Activated T-cell treated with anti-CD3 and anti-CD28 coated beads for 4 hours (primary cell): ENCODE measurements at regions not wholly inside any gene's neighbourhood (a gene's known extent, or its start where the extent isn't known, plus 50 kb on each side); places are given as distances from the start of the nearest gene placed in this dataset.

Experiments used
- DNase-seq: peaks from one replicate; pipeline ENCODE4 v3.0.0-alpha.2; 2020

DNA sequence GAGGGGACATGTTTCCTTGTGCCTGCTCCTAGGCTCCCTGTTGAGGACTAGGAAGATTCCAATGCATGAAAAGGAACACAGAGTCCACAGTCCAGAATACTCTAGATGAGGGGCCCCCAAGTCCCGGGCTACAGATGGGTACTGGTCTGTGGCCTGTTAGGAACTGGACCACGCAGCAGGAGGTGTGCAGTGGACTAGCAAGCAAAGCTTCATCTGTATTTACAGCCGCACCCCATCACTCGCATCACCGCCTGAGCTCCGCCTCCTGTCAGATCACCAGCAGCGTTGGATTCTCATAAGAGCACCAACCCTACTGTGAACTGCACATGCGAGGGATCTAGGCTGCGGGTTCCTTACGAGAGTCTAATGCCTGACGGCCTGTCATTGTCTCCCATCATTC lies 233.0 kb upstream of the MKLN1 start:
- no peak for DNase-seq

DNA sequence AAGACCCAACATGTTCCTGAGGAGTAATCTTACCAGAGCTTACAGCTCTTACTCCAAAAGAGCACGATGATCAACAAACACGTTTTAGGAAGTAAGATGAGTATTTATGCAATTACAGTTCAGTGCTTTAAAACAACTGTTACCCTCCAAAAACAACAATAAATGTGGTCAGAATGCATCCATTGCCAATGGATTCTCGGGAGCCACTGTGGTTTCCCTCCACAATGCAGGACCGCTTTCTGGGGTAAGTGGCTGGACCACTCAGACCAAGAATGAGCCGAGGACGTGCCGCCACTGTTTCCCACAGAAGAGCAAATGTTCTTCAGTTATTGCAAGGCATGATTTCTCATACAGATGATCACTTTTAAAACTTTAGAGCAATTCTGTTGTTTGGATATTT lies 232.3 kb upstream of the MKLN1 start:
- DNase-seq = no peak

DNA sequence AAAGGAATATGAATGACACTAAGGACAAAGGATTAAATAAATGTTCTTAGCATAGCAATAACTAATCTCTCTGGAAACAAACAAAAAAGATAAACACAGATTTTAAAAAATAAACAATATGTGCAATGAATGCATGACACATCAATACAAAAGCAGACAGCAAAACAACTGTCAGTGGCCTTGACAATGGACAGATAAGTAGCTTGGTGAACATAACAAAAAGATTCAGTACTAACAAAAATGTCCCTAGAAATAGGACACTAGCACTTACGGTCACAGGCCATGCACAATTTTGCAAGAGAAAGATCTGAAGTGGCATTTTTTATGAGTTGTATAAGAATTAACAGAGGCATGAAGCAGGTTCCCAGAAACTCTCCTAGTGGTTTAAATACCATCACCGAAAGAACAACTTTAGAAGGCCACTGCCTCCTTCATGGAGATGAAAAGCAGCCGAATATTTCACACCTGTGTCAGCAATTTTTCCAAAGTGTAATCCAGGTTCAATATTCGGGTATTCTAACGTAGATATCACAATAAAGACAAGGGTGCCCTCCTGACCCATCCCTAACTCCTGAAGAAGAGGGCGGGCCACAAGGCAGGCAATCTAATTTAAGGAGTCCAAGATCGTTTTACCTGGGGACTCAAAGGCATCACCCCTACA lies 231.3 kb upstream of the MKLN1 start:
- DNase-seq = no peak

DNA sequence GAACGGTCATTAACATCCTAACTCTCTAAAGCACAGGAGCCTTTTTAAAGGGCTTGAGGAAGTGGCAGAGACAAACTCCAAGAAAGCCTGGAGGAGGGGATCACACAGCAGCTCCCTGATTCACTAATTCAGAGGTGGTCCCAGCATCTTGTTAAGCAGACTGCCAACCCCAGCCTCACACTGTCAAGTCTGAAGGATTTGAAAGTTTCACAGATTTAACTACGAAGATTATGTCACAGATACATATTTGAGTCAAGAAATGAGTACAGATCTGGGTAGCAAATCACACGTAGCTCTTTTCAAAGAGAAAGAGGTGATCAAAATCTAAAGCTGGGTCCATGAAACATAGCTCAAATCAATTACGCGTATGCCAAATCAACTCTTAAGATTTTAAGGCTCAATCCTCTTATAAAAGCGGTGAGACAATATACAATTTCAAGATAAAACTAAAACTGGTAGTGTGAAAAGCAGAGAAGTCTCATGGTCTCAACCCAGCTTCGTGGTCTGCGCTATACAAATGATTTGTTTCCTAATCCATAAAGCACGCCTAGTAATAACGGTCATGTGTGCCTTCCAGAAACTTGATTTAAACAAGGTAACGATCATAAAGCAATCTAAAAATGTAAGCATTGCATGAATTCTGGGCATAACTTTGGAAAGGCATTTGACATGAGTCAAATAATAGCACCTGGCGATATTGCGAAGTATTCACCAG lies 229.9 kb upstream of the MKLN1 start:
- no peak for DNase-seq

DNA sequence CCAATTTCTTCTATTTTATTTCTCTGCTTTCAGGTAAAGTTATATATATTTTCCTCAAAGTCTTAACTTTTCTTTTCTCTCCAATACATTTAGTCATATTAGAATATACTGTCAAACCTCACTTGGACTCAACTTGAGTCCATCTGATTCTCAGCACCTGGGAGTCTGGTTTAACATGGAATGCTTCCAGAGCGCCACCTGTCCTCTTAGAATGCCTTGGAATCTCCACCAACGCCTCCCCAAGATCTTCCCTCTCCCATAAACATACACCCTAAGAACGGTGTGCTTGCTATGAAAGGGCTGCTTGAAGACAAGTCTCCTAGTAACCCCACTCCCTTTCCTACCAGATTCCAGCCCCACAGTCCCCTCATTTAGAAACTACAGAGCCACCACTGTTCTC lies 229.1 kb upstream of the MKLN1 start:
- no peak for DNase-seq

DNA sequence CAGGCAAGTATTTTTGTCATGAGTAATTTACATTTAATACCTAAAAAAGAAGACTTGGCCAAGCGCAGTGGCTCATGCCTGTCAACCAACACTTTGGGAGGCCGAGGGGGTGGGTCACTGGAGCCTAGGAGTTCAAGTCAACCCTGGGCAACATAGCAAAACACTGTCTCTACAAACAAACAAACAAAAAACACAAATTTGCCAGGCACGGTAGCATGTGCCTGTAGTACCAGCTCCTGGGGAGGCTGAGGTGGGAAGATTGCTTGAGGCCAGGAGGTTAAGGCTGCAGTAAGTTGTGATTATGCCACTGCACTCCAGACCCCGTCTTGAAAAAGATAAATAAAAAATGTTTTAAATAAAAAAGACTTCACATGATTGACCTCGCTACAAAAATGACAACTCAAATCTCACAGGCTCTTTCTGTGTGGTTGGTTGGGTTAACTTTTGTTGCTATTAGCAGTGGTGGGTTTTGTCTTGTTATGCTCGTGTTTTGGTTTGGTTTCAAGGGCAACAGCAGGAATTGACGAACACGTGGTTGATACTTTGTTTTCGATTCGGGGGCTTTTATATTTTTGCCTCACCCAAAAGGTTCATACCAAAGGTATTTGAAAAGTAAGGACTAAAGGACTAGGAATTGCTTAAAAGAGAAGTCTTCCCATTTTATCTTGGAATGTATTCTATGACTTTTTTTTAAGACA lies 227.2 kb upstream of the MKLN1 start:
- no peak for DNase-seq

DNA sequence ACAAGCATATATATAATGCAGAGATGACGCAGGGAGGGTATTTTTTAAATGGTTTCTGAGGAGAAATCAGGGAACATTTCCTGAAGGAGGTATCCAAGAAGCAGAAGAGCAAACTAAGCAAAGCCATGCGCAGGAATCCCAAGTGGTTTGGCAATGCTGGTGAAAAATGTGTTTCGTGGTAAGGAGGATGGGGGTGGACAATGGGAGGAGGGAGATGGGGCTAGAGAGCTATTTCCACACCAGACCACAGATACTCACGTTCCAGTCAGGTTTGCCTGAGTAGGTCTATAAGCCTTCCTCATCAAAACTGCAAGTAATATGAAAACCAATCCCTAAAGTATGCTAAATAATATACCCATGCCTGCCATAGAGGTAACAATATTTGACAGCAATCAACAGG lies 223.7 kb upstream of the MKLN1 start:
- DNase-seq = no peak

DNA sequence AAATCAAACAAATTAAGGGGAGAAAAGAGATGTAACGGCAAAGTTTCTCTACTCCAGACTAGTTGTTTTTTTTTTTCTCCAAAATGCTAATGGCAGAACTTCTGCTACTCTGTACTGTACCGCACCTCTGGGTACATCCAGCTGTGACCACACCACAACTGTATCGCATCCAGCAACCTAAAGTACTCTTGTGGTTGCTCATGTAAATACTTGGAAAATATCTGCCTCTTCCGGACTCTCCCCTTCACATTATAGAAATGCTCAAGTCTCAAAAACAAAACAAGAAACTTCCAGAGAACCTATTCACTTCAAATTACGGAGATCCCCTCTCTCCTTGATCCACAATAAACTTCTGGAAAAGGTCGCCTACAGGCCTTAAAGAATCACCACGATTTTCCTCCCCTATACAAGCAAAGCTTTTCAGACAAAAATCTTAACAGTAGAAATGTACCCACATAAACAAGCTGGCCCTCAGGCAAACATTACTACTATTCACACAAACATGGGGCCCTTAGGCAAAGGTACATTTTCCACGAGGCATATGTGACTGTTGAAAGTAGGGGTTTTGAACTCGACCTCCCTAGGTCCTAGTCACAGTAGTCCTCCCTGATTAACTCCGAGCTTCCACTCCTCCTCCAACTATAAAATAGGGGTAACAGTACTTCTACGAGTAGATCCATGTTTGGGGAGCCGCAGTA lies 222.9 kb upstream of the MKLN1 start:
- no peak for DNase-seq

DNA sequence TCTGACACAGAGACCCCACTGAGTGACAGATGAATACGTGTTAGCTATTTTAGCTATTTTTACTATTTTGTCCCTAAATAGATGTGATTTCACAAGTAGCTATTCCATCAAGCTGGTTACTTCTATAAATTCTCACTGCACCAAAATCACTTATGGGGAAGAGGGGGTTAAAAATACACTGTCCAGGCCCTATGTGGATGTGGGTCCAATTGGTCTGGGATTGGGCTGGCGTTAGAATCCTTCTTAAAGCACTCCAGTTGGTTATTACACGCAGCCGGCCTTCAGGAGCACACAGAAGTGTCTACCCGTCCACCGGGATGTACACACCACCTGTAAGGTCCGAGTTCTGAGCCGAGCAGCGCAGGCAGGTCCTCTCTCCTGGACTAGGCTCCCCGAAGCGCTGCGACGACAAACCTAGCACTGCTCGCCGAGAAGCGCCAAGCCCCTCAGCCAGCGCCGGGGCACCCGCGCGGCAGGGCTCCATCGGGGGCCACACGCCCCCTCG lies 222.3 kb upstream of the MKLN1 start:
- no peak for DNase-seq

DNA sequence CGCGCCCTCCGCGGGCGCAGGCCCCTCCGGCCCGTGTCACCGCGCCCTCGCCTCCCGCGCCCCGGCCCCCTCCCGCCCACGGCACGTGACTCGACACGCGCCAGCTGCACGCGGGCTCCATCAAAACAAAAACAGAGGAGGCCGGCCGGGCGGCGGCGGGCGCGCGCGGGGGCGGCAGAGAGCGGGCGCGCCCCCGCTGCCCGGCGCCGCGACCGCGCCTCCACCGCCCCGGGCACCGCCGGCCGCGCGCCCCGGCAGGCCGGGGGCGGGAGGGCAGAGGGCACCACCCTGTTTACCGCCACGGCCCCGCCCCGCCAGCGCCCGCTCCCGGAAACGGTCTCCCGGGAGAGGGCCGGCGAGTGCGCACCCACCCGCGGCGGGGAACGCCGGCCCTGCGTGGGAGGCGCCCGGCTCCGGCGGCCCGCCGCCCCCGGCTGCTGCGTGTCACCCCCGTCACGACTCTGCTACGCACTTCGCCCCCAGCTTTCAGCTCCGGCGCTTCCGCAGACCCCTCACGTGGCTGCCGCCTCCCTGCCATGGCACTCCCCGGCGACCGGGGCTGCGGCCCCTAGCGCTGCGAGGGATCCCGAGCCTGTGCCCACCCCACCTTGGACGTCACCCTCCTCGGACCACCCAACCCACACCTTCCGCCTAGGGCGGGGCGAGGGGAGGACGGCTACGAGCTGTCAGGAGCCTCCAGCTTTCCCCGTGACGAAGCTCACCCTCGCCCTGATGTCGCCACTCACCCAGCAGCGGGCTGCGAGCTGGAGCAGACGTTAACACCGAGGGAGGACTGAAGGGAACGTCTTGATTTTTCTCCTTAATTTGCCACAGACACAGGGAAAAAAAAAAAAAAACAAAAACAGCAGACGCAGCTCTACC lies 221.6 kb upstream of the MKLN1 start:
- peak; percentile 75 for DNase-seq

DNA sequence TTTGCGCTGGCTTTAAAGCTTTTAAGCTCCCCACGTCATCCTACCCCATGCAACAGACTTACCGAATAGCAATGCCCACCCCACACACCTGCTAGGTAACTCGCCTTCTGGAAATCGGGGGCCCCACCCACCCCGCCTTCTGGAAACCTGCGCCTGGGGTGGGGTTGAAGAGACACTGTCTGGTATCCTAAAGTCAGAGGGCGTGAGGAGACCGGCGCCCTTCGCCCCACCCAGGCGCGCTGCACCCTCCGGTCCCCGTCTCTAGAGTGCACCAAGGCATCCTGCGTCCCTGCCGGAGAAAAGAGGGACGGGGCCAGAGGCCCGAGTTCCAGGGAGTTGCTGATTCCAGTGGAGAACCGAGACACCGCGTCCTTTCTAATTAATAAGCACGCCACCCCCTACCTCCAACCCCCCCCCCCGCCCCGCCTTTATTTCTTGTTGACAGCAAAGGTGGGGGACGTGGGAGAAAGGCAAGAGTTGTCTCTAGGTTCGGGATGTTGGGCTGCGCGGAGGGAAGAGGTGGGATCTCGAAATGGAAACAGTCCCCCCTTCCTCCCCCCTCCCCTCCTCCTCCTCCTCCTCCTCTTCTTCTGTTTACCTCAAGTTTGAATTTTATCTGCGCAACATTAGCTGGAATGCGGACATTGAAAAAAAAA lies 220.9 kb upstream of the MKLN1 start:
- peak; percentile 32 for DNase-seq

DNA sequence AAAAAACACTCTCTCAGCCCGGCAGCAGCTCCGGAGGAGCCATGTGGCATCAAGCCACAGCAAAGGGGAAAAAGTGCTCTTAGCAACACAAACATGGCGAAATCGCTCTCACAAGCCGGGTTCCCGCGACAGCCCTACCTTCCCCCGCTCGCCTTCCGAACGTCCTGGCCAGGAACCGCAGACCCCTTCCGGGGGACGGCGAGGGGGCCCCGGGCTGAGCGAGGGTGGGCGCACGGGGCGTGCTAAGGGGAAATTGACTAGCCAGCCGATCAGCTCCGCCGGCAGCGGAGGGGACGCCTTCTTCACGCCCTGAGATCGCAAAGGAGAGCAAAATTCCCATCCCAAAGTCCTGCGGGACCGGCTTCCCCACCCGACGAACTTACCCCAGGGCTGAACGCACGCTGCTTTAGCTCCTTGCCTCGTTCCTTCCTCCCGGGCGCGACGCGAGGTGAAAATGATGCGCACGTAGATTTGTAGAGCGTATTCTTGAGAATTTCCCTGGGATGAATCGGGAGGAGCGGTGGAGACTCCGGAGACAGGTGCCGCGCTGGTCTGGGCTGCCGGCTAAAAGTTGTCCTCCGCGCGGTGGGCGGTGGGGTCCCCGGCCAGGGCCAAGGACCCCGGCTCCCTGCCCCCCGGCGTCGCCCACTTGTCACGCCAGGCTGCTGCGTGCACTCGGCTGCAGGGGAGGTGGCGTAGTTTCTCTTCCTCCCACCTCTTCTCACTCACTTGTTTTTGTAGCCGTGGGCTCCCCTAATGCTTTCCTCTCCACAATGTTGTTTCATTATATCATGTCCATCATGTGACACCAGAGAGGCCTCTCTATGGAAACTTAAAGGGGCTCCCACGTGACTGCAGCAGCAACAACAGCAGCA lies 220.1 kb upstream of the MKLN1 start:
- peak; percentile 51 for DNase-seq

DNA sequence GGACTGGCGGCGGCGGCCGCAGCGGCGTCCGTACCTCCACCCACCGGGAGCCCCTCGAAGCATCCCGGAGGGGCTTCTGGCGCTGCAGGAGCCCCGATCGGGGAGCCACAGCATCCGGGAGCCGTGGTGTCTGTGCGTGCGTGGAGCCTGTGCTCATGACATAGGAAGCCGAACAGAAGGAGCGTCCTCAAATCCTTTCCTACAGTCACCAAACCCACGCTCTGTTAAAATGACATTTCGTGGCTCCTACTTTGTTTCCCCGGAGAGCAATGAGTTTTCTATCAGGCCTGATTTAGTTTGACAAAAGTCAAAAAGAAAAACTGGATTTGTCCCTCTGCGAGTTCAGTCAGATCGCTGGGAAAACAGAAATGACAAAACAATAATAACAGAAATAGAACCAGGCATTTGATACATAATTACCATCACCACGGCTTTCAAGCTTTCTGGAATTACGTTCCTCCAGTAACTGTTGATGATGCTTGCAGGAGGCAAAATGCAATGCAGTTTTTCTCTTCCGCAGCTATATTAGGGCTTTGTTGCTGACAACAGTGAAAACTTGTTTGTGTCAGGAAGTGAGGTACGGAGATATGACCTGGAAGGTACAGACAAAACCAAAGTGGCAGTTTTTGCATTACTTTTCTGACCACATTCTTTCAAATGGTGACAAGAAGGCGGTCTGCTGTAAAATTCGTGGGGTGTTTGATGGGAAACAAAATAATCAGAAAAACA lies 219.3 kb upstream of the MKLN1 start:
- DNase-seq = no peak

DNA sequence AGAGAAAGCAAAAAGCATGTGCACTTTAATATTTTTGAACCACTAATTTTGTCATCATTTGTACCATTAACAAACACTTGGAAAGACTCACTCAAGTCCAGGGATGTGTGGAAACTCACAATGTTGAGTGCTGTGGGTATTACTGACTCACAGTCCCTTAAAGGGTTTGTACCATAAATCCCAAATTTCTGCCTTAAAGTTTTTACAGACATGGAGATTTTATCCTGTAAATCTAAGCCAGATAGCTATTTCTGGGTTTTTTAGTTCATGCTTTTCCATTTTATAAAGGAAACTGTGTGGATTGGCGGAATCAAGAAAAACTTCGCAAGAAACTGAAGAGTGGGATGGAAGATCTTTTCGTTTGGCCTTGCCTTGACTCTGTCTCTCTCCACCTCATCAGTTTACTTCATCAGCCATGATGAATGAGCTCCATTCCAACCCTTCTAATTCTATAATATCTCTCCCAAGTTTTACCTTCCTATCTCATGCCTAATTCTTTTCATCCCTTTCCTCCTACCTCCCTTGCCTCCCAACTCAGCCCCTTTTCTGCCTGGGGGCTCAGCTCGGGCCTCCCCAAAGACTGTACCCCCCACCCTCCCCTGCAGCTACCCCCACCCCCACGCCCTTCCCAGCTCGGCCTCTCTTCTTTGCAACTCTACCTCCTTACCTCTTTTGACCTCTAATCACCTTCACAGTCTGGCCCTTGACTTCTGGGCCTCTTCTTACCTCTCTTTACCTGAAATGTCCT lies 218.5 kb upstream of the MKLN1 start:
- no peak for DNase-seq

DNA sequence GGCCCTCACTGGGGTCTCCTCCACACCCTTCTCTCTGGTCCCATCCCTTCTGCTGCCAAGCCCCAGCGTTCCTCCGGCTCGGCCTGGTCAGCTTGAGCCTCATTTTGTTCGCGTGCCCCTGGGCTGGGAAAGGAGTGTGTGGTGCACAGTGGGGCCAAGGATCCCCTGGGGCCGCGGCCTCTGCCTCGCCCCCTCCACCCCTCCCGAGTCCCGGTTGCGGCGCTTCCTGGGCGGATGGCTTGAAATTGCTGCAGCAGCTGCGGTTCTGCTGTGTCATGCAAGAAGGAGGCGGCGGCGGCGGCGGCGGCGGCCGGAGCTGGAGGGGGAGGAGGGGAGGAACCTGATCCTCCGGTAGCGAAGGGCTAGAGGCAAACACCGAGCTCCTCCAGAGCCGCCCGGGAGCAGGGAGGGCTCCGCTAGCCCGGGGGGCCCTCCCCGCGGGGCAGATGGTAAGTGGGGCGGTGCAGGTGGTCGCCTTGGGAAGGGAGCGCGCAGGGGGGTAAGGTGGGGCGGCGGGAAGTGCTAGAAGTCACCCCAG lies 217.8 kb upstream of the MKLN1 start:
- peak; percentile 58 for DNase-seq

DNA sequence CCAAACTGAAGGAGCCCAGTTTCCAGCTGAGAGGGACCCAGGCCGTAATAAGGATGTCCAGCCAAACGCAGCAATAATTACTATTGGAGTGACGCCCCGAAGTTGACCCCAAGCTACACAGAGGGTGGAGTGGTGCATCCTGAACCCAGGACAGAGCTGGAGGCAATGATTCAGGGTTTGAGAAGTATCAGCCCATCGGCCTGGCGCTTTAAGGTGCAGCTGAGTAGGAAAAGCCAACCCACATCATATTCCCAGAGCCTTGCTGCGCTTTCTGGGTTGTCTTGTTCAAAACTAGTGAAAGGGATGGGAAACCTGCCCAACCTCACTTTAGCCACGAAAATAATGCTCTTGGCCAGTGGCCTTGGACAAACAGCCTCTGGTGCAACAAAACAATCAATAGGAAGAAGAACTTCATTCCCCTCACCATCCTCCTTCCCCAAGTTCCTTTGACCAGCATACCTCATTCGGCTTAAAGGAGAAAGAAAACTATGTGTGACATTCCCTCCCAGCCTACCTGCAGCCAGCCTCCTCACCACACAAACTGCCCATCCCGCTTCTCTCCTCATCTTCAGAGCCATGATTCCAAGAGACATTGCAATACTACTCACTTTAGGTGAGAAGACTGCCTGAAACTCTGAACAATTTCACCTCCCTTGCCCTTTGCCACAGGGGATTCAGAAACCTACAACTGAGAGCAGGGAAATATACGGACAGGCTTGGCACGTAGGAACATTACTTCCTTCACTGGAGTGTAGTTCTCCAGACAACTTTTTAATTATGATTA lies 217.2 kb upstream of the MKLN1 start:
- no peak for DNase-seq

DNA sequence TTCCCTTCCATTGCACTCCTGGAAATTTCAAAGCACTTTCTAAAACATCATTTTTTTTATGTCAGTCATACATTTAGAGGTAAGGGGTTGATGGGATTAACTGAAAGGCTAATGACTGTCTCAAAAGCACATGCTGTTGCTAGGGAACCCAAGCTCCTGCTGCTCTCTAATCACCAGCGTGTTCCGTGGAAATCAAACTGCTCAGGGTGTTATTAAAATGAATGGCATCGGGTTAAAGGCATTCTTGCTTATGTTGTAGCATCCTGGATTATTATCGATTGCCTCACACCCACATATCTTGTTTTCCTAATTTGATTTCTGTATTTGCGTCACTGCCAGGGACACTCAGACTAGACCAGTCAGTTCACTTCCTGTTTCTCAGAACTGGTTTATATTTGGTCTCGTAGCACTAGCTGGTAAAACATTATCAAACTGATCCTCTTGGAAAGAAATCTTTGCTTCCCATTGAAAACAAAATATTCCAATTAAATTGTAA lies 216.5 kb upstream of the MKLN1 start:
- DNase-seq = no peak

DNA sequence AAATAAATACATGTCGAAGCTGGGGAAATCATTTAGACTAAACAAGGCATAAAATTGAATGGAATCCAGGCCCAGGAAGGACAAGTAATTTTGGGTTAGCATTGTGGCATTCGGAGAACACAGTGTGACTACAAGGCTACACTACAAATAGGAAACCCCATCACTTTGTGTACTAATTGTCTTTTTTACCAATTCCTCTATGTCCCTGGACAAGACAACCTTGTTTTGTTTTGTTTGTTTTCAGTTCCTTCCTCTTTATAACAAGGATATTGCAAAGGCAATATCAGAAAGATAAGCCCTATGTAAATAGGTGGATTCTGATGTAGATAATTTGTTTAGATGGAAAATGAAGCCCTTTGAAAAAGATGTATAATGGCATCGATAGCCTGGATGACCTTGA lies 215.9 kb upstream of the MKLN1 start:
- no peak for DNase-seq
